HUDEP-2 (cell line): ENCODE measurements at regions not wholly inside any gene's neighbourhood (a gene's known extent, or its start where the extent isn't known, plus 50 kb on each side); places are given as distances from the start of the nearest gene placed in this dataset.
"Not testable (repeated sequence)": the region's sequence is repeated elsewhere in the genome, so short reads cannot be mapped to it uniquely, and the experiment has no call there.

ENCODE experiments used
- DNase-seq, 76 experiments: peaks; one replicate each; lab custom pipeline; 2025; ENCODE audit not compliant: unreplicated experiment in 76 of 76; lab: John Stamatoyannopoulos, UW

GRCh38 chr9:25288195-25288594 lies 390.0 kb downstream of the TUSC1 start:
- not testable (repeated sequence) for DNase-seq

GRCh38 chr9:25284365-25284764 lies 393.9 kb downstream of the TUSC1 start:
- no peak for DNase-seq

- no peak for DNase-seq
These were observed 395.3 kb downstream of the TUSC1 start for GRCh38 chr9:25282946-25283345.

GRCh38 chr9:25261445-25261844 lies 416.8 kb downstream of the TUSC1 start:
- no peak for DNase-seq

- no peak for DNase-seq
These were observed 418.2 kb downstream of the TUSC1 start for GRCh38 chr9:25260046-25260445.

- DNase-seq: no peak
These were observed 423.0 kb downstream of the TUSC1 start for GRCh38 chr9:25255216-25255615.

GRCh38 chr9:25254051-25254450 lies 424.2 kb downstream of the TUSC1 start:
- no peak for DNase-seq

GRCh38 chr9:25241421-25241820 lies 436.8 kb downstream of the TUSC1 start:
- no peak for DNase-seq

- DNase-seq: no peak
These were observed 451.1 kb downstream of the TUSC1 start for GRCh38 chr9:25226901-25227686.

- DNase-seq: no peak
These were observed 452.1 kb downstream of the TUSC1 start for GRCh38 chr9:25225938-25226760.

- no peak for DNase-seq
These were observed 453.2 kb downstream of the TUSC1 start for GRCh38 chr9:25224996-25225395.

- no peak for DNase-seq
These were observed 453.9 kb downstream of the TUSC1 start for GRCh38 chr9:25224309-25224708.

GRCh38 chr9:25212361-25212760 lies 465.9 kb downstream of the TUSC1 start:
- no peak for DNase-seq

- no peak for DNase-seq
These were observed 470.6 kb downstream of the TUSC1 start for GRCh38 chr9:25207402-25208195.

GRCh38 chr9:25206027-25206426 lies 472.2 kb downstream of the TUSC1 start:
- no peak for DNase-seq

- DNase-seq: no peak
These were observed 473.0 kb downstream of the TUSC1 start for GRCh38 chr9:25205285-25205684.

GRCh38 chr9:25177858-25178257 lies 500.4 kb downstream of the TUSC1 start:
- no peak for DNase-seq

GRCh38 chr9:25129537-25129936 lies 548.7 kb downstream of the TUSC1 start:
- DNase-seq: no peak

- DNase-seq: no peak
These were observed 556.4 kb downstream of the TUSC1 start for GRCh38 chr9:25121811-25122210.

GRCh38 chr9:25119041-25119440 lies 559.2 kb downstream of the TUSC1 start:
- no peak for DNase-seq

GRCh38 chr9:25117791-25118190 lies 560.5 kb downstream of the TUSC1 start:
- no peak for DNase-seq
